ENCODE measurements at regions not wholly inside any gene's neighbourhood (a gene's known extent, or its start where the extent isn't known, plus 50 kb on each side); places are given as distances from the start of the nearest gene placed in this dataset.

- TF ChIP-seq CTCF (IDR thresholded peaks at IDR 0.05; ENCODE audit: insufficient read depth, low read length, poor library complexity, severe bottlenecking): no peak
- DNase-seq (ENCODE audit: low read depth): no peak
These were observed 82.2 kb downstream of the PLXNA1 start for GRCh38 chr3:127065138-127065427.

GRCh38 chr3:127065561-127066290 is 82.8 kb downstream of the PLXNA1 start:
- no peak for TF ChIP-seq CTCF (IDR thresholded peaks at IDR 0.05; ENCODE audit: insufficient read depth, low read length, poor library complexity, severe bottlenecking)
- H3K27me3 ChIP-seq (ENCODE audit: control insufficient read depth, insufficient read depth, low read length): peaks cover 15% of the 10 kb centered on the region
- H3K4me3 ChIP-seq (ENCODE audit: low read depth, low read length): no peak overlapping the region
- DNase-seq (ENCODE audit: low read depth): no peak
- no peaks in the 10 kb centered on the region for H3K36me3 ChIP-seq (ENCODE audit: control insufficient read depth, insufficient read depth, low read length)

More at GRCh38 chr3:127065138-127065427, 82.2 kb downstream of the PLXNA1 start:
- H3K4me3 ChIP-seq (ENCODE audit: low read depth, low read length): no peak overlapping the region
- H3K27me3 ChIP-seq (ENCODE audit: control insufficient read depth, insufficient read depth, low read length): peaks cover 10% of the 10 kb centered on the region
- no peaks in the 10 kb centered on the region for H3K36me3 ChIP-seq (ENCODE audit: control insufficient read depth, insufficient read depth, low read length)

GRCh38 chr3:127066635-127067034 is 83.7 kb downstream of the PLXNA1 start:
- H3K4me3 ChIP-seq (ENCODE audit: low read depth, low read length): no peak overlapping the region
- no peak for DNase-seq (ENCODE audit: low read depth)
- no peaks in the 10 kb centered on the region for H3K36me3 ChIP-seq (ENCODE audit: control insufficient read depth, insufficient read depth, low read length)
- H3K27me3 ChIP-seq (ENCODE audit: control insufficient read depth, insufficient read depth, low read length): peaks cover 20% of the 10 kb centered on the region
- TF ChIP-seq CTCF (IDR thresholded peaks at IDR 0.05; ENCODE audit: insufficient read depth, low read length, poor library complexity, severe bottlenecking): no peak

- H3K36me3 ChIP-seq (ENCODE audit: control insufficient read depth, insufficient read depth, low read length): no peaks in the 10 kb centered on the region
- DNase-seq (ENCODE audit: low read depth): no peak
- no peak for TF ChIP-seq CTCF (IDR thresholded peaks at IDR 0.05; ENCODE audit: insufficient read depth, low read length, poor library complexity, severe bottlenecking)
These were observed 84.4 kb downstream of the PLXNA1 start for GRCh38 chr3:127067116-127067910.

GRCh38 chr3:127068111-127068810 is 85.3 kb downstream of the PLXNA1 start:
- TF ChIP-seq CTCF (IDR thresholded peaks at IDR 0.05; ENCODE audit: insufficient read depth, low read length, poor library complexity, severe bottlenecking): no peak
- Histone ChIP-seq H3K36me3 (ENCODE audit: control insufficient read depth, insufficient read depth, low read length) (no peaks in the 10 kb centered on the region), H3K4me3 (ENCODE audit: low read depth, low read length) (no peak overlapping the region), H3K27me3 (ENCODE audit: control insufficient read depth, insufficient read depth, low read length) (peaks cover 23% of the 10 kb centered on the region)
- no peak for DNase-seq (ENCODE audit: low read depth)

More at GRCh38 chr3:127067116-127067910, 84.4 kb downstream of the PLXNA1 start:
- H3K27me3 ChIP-seq (ENCODE audit: control insufficient read depth, insufficient read depth, low read length): peaks cover 23% of the 10 kb centered on the region
- no peak overlapping the region for H3K4me3 ChIP-seq (ENCODE audit: low read depth, low read length)

All from kidney epithelial cell (primary cell).